ENCODE measurements at regions not wholly inside any gene's neighbourhood (a gene's known extent, or its start where the extent isn't known, plus 50 kb on each side); places are given as distances from the start of the nearest gene placed in this dataset.
"Not testable (repeated sequence)": the region's sequence is repeated elsewhere in the genome, so short reads cannot be mapped to it uniquely, and the experiment has no call there.

- H3K27ac ChIP-seq (ENCODE audit: low read depth, low read length) = not testable (repeated sequence)
- 92 to 98% (median 95%) methylated on average over 3 of the region's 3 CpGs for WGBS, 3 donors
Measured at GRCh38 chr12:116327992-116328391, 50.5 kb upstream of the MED13L start.

GRCh38 chr12:116331876-116332275 is 54.4 kb upstream of the MED13L start:
- WGBS, 3 donors = 78 to 92% (median 81%) methylated on average over 2 of the region's 2 CpGs
- H3K27ac ChIP-seq (ENCODE audit: low read depth, low read length) = no peak overlapping the region

GRCh38 chr12:116332705-116333380 is 55.4 kb upstream of the MED13L start:
- H3K27ac ChIP-seq (ENCODE audit: low read depth, low read length) = no peak overlapping the region
- WGBS, 3 donors = 92 to 93% (median 93%) methylated on average over 11 of the region's 11 CpGs

GRCh38 chr12:116333402-116333801 is 55.9 kb upstream of the MED13L start:
- 89 to 90% (median 89%) methylated on average over 5 of the region's 5 CpGs for WGBS, 3 donors
- H3K27ac ChIP-seq (ENCODE audit: low read depth, low read length) = no peak overlapping the region

GRCh38 chr12:116336542-116337065 is 59.1 kb upstream of the MED13L start:
- WGBS, 3 donors = 75 to 87% (median 76%) methylated on average over 11 of the region's 11 CpGs

GRCh38 chr12:116337312-116337711 is 59.8 kb upstream of the MED13L start:
- no peak overlapping the region for H3K27ac ChIP-seq (ENCODE audit: low read depth, low read length)
- WGBS, 3 donors = 85 to 91% (median 86%) methylated on average over 9 of the region's 9 CpGs

More at GRCh38 chr12:116336542-116337065, 59.1 kb upstream of the MED13L start:
- H3K27ac ChIP-seq (ENCODE audit: low read depth, low read length) = no peak overlapping the region

GRCh38 chr12:116338064-116338846 is 60.8 kb upstream of the MED13L start:
- WGBS, 3 donors = 85 to 90% (median 88%) methylated on average over 11 of the region's 11 CpGs
- no peak overlapping the region for H3K27ac ChIP-seq (ENCODE audit: low read depth, low read length)

GRCh38 chr12:116339062-116339461 is 61.6 kb upstream of the MED13L start:
- H3K27ac ChIP-seq (ENCODE audit: low read depth, low read length) = no peak overlapping the region
- WGBS, 3 donors = 97 to 99% (median 97%) methylated on average over 3 of the region's 3 CpGs

- H3K27ac ChIP-seq (ENCODE audit: low read depth, low read length) = no peak overlapping the region
- WGBS, 3 donors = 92 to 97% (median 93%) methylated on average over 3 of the region's 3 CpGs
Measured at GRCh38 chr12:116339800-116340371, 62.4 kb upstream of the MED13L start.

- H3K27ac ChIP-seq (ENCODE audit: low read depth, low read length) = no peak overlapping the region
- WGBS, 3 donors = 91 to 94% (median 94%) methylated on average over 1 of the region's 1 CpG
Measured at GRCh38 chr12:116343331-116343884, 65.9 kb upstream of the MED13L start.

GRCh38 chr12:116346222-116346621 is 68.7 kb upstream of the MED13L start:
- H3K27ac ChIP-seq (ENCODE audit: low read depth, low read length) = no peak overlapping the region
- 24 to 50% (median 43%) methylated on average over 6 of the region's 6 CpGs for WGBS, 3 donors

- WGBS, 3 donors = 26 to 41% (median 26%) methylated on average over 4 of the region's 4 CpGs
- no peak overlapping the region for H3K27ac ChIP-seq (ENCODE audit: low read depth, low read length)
Measured at GRCh38 chr12:116346741-116347140, 69.2 kb upstream of the MED13L start.

GRCh38 chr12:116347265-116347664 is 69.8 kb upstream of the MED13L start:
- WGBS, 3 donors = 87 to 100% (median 91%) methylated on average over 1 of the region's 1 CpG
- H3K27ac ChIP-seq (ENCODE audit: low read depth, low read length) = no peak overlapping the region

GRCh38 chr12:116352315-116352835 is 74.9 kb upstream of the MED13L start:
- WGBS, 3 donors = 91 to 95% (median 95%) methylated on average over 4 of the region's 4 CpGs
- no peak overlapping the region for H3K27ac ChIP-seq (ENCODE audit: low read depth, low read length)

- H3K27ac ChIP-seq (ENCODE audit: low read depth, low read length) = no peak overlapping the region
Measured at GRCh38 chr12:116353958-116354357, 76.5 kb upstream of the MED13L start.

GRCh38 chr12:116354534-116354933 is 77.0 kb upstream of the MED13L start:
- no peak overlapping the region for H3K27ac ChIP-seq (ENCODE audit: low read depth, low read length)
- WGBS, 3 donors = 85 to 94% (median 89%) methylated on average over 5 of the region's 5 CpGs

More at GRCh38 chr12:116353958-116354357, 76.5 kb upstream of the MED13L start:
- 37 to 90% (median 90%) methylated on average over 2 of the region's 2 CpGs for WGBS, 3 donors

GRCh38 chr12:116354950-116355783 is 77.7 kb upstream of the MED13L start:
- WGBS, 3 donors = 73 to 81% (median 73%) methylated on average over 15 of the region's 15 CpGs
- no peak overlapping the region for H3K27ac ChIP-seq (ENCODE audit: low read depth, low read length)

- H3K27ac ChIP-seq (ENCODE audit: low read depth, low read length) = no peak overlapping the region
- WGBS, 3 donors = 29 to 45% (median 39%) methylated on average over 3 of the region's 3 CpGs
Measured at GRCh38 chr12:116358536-116358892, 81.0 kb upstream of the MED13L start.
